Pulmonary artery endothelial cell (primary cell): ENCODE measurements at regions not wholly inside any gene's neighbourhood (a gene's known extent, or its start where the extent isn't known, plus 50 kb on each side); places are given as distances from the start of the nearest gene placed in this dataset.

Source experiments
- DNase-seq: peaks from one replicate; pipeline ENCODE4 v3.0.0-alpha.2; 2011; ENCODE audit warnings: low read depth, low spot score

- DNase-seq, result no peak
Observed at GRCh38 chr5:114660791-114661190, 298.9 kb downstream of the KCNN2 start.

DNA sequence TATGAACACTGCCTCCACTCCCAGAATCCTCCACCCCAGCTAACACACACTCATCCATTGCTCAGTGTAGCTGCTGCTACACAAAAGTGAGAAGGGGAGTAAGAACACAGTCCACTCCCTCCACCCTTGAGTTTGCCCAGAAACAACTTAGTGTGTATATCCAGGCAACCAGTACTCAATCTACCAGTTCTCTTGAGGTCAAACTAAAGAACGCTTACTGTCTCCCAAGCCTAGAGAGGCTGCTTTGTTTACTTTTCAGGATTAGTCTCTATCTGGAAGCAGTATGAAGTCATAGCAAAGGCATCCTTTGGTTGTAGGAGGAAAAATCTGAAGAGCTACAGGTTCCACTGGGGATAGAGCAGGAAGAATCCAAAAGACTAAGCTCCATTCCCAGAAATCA, 296.3 kb downstream of the KCNN2 start:
- DNase-seq, result no peak

DNA sequence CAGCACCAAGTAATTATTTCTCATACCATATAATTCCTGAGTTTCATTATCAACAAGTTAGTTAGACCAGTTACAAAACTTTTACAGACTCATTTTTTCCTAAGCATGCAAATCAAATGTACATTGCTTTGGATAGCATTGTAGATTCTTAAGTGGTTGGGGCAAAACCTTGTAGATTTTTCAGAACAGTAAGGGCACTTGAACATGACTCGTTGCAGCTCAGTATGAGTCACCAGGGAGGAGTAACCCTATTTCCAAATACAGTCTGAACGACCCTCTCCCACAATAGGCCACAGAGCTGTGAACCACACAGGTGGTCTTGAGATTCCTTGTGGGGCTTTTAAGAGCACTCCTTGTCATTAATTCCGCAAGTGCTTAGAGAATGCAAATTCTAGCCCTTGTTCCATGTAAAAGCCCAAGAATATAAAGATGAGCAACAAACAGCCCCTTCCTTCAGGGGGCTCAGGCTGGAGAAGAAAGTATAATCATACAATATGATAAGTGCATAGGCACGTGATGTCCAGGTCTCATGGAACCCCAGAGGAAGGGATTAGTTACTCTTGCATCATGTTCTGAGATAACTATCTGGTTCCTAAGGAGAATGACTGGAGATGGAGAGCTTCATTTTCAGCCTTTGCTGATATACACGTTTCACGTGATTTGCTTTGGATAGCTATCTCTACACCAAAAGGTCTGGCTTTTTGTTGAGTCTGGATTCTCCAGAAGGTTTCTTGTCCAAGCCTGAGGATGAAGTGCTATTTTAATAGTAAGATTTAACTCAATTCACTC, 295.7 kb downstream of the KCNN2 start:
- DNase-seq, result no peak

DNA sequence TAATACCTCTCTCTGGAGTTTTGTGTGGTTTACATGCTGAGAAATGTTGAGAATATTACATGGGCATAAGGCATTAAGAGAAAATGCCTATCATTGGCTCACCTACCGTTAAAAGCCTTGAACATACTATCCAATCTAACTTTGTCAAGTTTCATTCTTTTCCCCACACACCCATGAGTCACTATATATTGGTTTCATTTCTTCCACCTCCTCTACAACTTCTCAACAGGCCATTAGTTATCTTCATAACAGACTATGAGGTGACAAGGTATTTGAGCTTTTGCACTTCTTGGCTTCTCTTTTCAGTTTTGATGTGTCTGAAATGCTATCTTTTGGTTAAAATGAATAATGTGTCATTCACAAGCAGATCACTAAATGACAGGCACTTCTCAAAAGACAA, 288.0 kb downstream of the KCNN2 start:
- DNase-seq, result no peak

DNA sequence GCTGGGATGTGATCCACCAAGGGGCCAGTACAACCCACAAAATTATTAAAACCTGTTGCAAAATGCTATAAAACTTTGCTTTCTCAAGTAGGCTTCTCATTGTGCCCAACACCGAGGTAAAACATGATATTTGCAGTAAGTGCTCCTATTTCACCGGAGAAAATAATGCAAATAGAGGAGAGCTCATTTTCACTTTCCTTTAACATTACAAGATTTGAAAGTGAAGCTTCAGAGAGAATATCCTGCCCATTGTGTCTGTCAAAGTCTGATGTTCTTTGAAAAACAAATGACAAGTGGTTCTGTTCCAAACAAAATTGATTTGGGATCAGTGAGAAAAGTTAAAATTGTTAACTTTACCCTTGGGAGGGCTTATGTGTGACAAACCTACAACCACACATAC, 287.1 kb downstream of the KCNN2 start:
- DNase-seq, result no peak

DNA sequence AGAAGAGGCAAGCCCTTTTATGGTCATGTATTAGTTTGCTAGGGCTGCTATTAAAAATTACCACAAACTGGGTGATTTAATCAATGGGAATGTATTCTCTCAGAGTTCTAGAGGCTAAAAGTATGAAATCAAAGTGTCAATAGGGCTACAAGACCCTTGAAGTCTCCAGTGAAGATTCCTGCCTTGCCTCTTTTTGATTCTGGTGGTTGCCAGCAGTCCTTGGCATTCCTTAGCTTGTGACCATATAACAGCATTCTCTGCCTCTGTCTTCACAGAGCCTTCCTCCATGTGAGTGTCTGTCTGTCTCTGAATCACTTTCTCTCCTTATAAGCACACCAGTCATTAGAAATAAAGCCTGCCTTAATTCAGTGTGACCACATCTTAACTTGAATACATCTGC, 282.7 kb downstream of the KCNN2 start:
- DNase-seq, result no peak

DNA sequence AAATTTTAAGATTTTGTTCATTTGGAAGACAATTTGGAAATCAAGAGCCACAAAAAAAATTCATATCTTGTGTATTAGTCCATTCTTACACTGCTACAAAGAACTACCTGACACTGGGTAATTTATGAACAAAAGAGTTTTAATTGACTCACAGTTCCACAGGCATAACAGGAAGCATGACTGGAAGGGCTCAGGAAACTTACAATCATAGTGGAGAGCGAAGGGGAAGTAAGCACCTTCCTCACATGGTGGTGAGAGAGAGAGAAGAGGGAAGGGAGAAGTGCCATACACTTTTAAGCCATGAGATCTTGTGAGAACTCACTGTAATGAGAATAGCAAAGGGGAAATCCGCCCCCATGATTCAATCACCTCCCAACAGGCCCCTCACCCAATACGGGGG, 274.4 kb downstream of the KCNN2 start:
- no peak for DNase-seq

DNA sequence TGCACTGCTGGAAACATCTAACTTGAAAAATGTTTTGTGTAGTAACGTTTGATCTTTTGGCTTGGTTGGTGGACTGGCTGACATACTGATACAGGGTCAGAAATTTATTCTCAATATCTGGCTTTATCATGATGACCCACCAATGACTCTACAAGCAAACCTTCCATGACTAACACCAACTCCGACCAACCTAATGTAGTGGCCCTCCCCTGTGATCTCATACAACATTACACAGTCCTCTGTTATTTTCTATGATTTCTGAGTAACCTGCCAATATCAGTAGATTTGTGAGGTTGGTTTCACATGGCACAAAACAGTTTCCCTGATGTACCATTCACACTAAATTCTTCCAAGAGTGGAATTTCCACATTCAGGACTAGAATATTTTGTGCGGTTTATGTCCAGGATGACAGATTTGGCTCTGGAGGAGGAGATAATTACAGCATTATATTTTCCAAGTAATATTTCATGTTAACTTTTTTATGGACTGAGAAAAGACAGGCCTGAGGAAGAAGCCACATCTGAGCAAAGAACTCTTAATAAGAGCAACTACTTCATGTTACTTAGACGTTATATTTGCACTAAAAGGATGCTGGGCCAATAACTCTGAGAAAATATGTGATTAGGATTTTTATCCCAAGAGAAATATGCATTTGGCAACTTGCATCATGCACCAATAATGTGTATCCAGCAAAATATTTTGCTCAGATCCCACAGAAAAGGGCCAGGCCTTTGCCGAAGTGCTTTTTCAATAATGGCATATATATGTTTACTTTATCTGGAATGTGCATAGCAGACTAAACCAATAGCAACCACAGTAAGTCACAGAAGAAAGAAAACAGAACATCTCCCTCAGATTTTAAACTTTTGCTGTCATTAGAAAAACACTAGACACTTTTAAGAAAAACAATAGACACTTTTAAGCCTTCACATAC, 273.4 kb downstream of the KCNN2 start:
- DNase-seq, result no peak

DNA sequence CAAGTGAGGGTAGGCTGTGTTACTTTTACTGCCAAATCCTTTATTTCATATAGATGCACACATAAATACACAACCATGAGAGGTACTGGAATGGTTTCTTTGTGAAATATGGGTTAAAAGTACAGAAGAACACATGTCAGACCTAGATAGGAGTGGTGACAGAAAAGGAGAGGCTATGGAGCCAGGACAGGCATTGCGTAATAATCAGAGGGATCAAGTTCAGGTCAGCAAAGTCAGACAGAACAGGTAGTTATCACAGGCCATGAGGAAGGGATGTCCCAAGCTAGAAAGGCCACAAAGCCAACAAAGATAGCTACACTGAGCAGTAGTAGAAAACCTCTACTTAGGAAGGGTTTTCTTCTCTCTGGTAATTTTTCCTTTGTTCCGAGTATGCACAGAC, 272.6 kb downstream of the KCNN2 start:
- no peak for DNase-seq

DNA sequence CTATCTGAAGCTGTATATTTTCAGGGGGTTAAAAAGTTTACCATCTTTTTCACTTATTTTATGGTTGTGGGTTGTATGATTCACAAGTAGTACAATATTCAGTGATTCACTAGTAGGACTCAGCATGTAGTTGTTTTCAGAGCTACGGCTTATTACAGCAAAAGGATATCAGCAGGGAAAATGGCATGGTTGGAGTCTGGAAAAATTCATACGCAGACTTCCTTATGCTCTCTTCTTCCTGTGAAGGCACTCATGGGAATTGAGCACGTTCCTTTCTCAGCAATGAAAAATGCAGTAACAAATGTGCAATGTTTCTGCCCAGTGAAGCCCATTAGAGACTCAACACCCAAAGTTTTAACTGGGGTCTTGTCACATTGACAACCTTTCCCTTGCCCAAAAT, 250.5 kb downstream of the KCNN2 start:
- DNase-seq, result no peak

GRCh38 chr5:114581136-114581535, 219.3 kb downstream of the KCNN2 start:
- no peak for DNase-seq

- no peak for DNase-seq
Observed at GRCh38 chr5:114565871-114566270, 204.0 kb downstream of the KCNN2 start.

DNA sequence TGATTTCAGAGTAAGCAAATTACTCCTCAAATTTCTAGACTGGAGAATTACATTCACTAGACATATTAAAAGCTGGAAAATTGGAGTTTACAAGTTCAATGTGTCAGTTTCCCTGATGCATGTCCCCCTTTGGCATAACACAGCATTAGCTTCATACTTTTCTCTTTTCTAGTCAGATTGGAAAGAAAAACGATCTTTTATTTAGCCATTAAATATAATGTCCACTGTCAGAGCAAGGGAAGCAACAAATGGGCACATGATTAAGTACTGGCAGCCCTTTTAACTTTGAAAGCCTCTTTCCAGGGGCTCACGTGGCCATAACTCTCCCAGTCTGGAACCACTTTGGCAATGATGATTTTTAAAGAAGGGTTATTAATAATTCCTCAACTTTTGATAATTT, 203.3 kb downstream of the KCNN2 start:
- no peak for DNase-seq

- no peak for DNase-seq
Observed at GRCh38 chr5:114561415-114561814, 199.5 kb downstream of the KCNN2 start.
